ENCODE measurements at regions not wholly inside any gene's neighbourhood (a gene's known extent, or its start where the extent isn't known, plus 50 kb on each side); places are given as distances from the start of the nearest gene placed in this dataset.

- Histone ChIP-seq H3K36me3 (ENCODE audit: control insufficient read depth in 2 of 2, insufficient read depth in 2 of 2, low read length in 1 of 2) (no peaks in the 10 kb centered on the region), H3K27me3 (ENCODE audit: control insufficient read depth in 2 of 2, insufficient read depth in 1 of 2, low read length in 1 of 2) (no peaks in the 10 kb centered on the region), H3K4me1 (ENCODE audit: control insufficient read depth in 2 of 2, insufficient read depth in 2 of 2, low read length in 2 of 2) (no peaks in the 10 kb centered on the region), H3K9me3 (ENCODE audit: control insufficient read depth in 2 of 2, insufficient read depth in 1 of 2, low read length in 1 of 2) (no peaks in the 10 kb centered on the region), H3K27ac (ENCODE audit: low read depth in 1 of 2, low read length in 1 of 2) (no peak overlapping the region), H3K4me3 (ENCODE audit: low read length in 2 of 2) (no peak overlapping the region)
- DNase-seq (ENCODE audit: low read depth in 6 of 9, low spot score in 9 of 9): no peak
- 93% methylated on average over 9 of the region's 9 CpGs for WGBS
Measured at GRCh38 chr1:14499312-14500040, 99.0 kb upstream of the KAZN start.

GRCh38 chr1:14500041-14500440 lies 98.4 kb upstream of the KAZN start:
- DNase-seq (ENCODE audit: low read depth in 6 of 9, low spot score in 9 of 9): no peak
- H3K9me3 ChIP-seq (ENCODE audit: control insufficient read depth in 2 of 2, insufficient read depth in 1 of 2, low read length in 1 of 2): no peaks in the 10 kb centered on the region
- H3K27ac ChIP-seq (ENCODE audit: low read depth in 1 of 2, low read length in 1 of 2): no peak overlapping the region
- H3K4me3 ChIP-seq (ENCODE audit: low read length in 2 of 2): no peak overlapping the region
- H3K27me3 ChIP-seq (ENCODE audit: control insufficient read depth in 2 of 2, insufficient read depth in 1 of 2, low read length in 1 of 2): no peaks in the 10 kb centered on the region
- no peaks in the 10 kb centered on the region for H3K36me3 ChIP-seq (ENCODE audit: control insufficient read depth in 2 of 2, insufficient read depth in 2 of 2, low read length in 1 of 2)
- WGBS: 63% methylated on average over 4 of the region's 4 CpGs
- H3K4me1 ChIP-seq (ENCODE audit: control insufficient read depth in 2 of 2, insufficient read depth in 2 of 2, low read length in 2 of 2): no peaks in the 10 kb centered on the region

GRCh38 chr1:14500912-14501311 lies 97.6 kb upstream of the KAZN start:
- H3K4me1 ChIP-seq (ENCODE audit: control insufficient read depth in 2 of 2, insufficient read depth in 2 of 2, low read length in 2 of 2): no peaks in the 10 kb centered on the region
- 97% methylated on average over 1 of the region's 1 CpG for WGBS
- H3K4me3 ChIP-seq (ENCODE audit: low read length in 2 of 2): no peak overlapping the region
- H3K36me3 ChIP-seq (ENCODE audit: control insufficient read depth in 2 of 2, insufficient read depth in 2 of 2, low read length in 1 of 2): no peaks in the 10 kb centered on the region
- H3K27ac ChIP-seq (ENCODE audit: low read depth in 1 of 2, low read length in 1 of 2): no peak overlapping the region
- DNase-seq (ENCODE audit: low read depth in 6 of 9, low spot score in 9 of 9): no peak
- H3K27me3 ChIP-seq (ENCODE audit: control insufficient read depth in 2 of 2, insufficient read depth in 1 of 2, low read length in 1 of 2): no peaks in the 10 kb centered on the region
- H3K9me3 ChIP-seq (ENCODE audit: control insufficient read depth in 2 of 2, insufficient read depth in 1 of 2, low read length in 1 of 2): no peaks in the 10 kb centered on the region

- no peak overlapping the region for H3K4me3 ChIP-seq (ENCODE audit: low read length in 2 of 2)
- H3K27me3 ChIP-seq (ENCODE audit: control insufficient read depth in 2 of 2, insufficient read depth in 1 of 2, low read length in 1 of 2): no peaks in the 10 kb centered on the region
- no peaks in the 10 kb centered on the region for H3K36me3 ChIP-seq (ENCODE audit: control insufficient read depth in 2 of 2, insufficient read depth in 2 of 2, low read length in 1 of 2)
- no peaks in the 10 kb centered on the region for H3K4me1 ChIP-seq (ENCODE audit: control insufficient read depth in 2 of 2, insufficient read depth in 2 of 2, low read length in 2 of 2)
- H3K27ac ChIP-seq (ENCODE audit: low read depth in 1 of 2, low read length in 1 of 2): no peak overlapping the region
- DNase-seq (ENCODE audit: low read depth in 6 of 9, low spot score in 9 of 9): no peak
- H3K9me3 ChIP-seq (ENCODE audit: control insufficient read depth in 2 of 2, insufficient read depth in 1 of 2, low read length in 1 of 2): no peaks in the 10 kb centered on the region
- WGBS: 75% methylated on average over 5 of the region's 5 CpGs
Measured at GRCh38 chr1:14504517-14504916, 94.0 kb upstream of the KAZN start.

- Histone ChIP-seq H3K27ac (ENCODE audit: low read depth in 1 of 2, low read length in 1 of 2) (no peak overlapping the region), H3K36me3 (ENCODE audit: control insufficient read depth in 2 of 2, insufficient read depth in 2 of 2, low read length in 1 of 2) (no peaks in the 10 kb centered on the region), H3K4me3 (ENCODE audit: low read length in 2 of 2) (no peak overlapping the region), H3K27me3 (ENCODE audit: control insufficient read depth in 2 of 2, insufficient read depth in 1 of 2, low read length in 1 of 2) (no peaks in the 10 kb centered on the region), H3K9me3 (ENCODE audit: control insufficient read depth in 2 of 2, insufficient read depth in 1 of 2, low read length in 1 of 2) (no peaks in the 10 kb centered on the region), H3K4me1 (ENCODE audit: control insufficient read depth in 2 of 2, insufficient read depth in 2 of 2, low read length in 2 of 2) (no peaks in the 10 kb centered on the region)
- DNase-seq (ENCODE audit: low read depth in 6 of 9, low spot score in 9 of 9): no peak
- WGBS: 90% methylated on average over 11 of the region's 11 CpGs
Measured at GRCh38 chr1:14506471-14507255, 91.8 kb upstream of the KAZN start.

GRCh38 chr1:14507262-14507661 lies 91.2 kb upstream of the KAZN start:
- WGBS: 76% methylated on average over 5 of the region's 5 CpGs

GRCh38 chr1:14508613-14509012 lies 89.9 kb upstream of the KAZN start:
- H3K27me3 ChIP-seq (ENCODE audit: control insufficient read depth in 2 of 2, insufficient read depth in 1 of 2, low read length in 1 of 2): no peaks in the 10 kb centered on the region
- no peaks in the 10 kb centered on the region for H3K36me3 ChIP-seq (ENCODE audit: control insufficient read depth in 2 of 2, insufficient read depth in 2 of 2, low read length in 1 of 2)
- no peak overlapping the region for H3K4me3 ChIP-seq (ENCODE audit: low read length in 2 of 2)
- no peaks in the 10 kb centered on the region for H3K9me3 ChIP-seq (ENCODE audit: control insufficient read depth in 2 of 2, insufficient read depth in 1 of 2, low read length in 1 of 2)
- no peaks in the 10 kb centered on the region for H3K4me1 ChIP-seq (ENCODE audit: control insufficient read depth in 2 of 2, insufficient read depth in 2 of 2, low read length in 2 of 2)
- DNase-seq (ENCODE audit: low read depth in 6 of 9, low spot score in 9 of 9): no peak
- WGBS: 94% methylated on average over 6 of the region's 6 CpGs
- no peak overlapping the region for H3K27ac ChIP-seq (ENCODE audit: low read depth in 1 of 2, low read length in 1 of 2)

More at GRCh38 chr1:14507262-14507661, 91.2 kb upstream of the KAZN start:
- Histone ChIP-seq H3K27me3 (ENCODE audit: control insufficient read depth in 2 of 2, insufficient read depth in 1 of 2, low read length in 1 of 2) (no peaks in the 10 kb centered on the region), H3K4me3 (ENCODE audit: low read length in 2 of 2) (no peak overlapping the region), H3K9me3 (ENCODE audit: control insufficient read depth in 2 of 2, insufficient read depth in 1 of 2, low read length in 1 of 2) (no peaks in the 10 kb centered on the region), H3K4me1 (ENCODE audit: control insufficient read depth in 2 of 2, insufficient read depth in 2 of 2, low read length in 2 of 2) (no peaks in the 10 kb centered on the region), H3K36me3 (ENCODE audit: control insufficient read depth in 2 of 2, insufficient read depth in 2 of 2, low read length in 1 of 2) (no peaks in the 10 kb centered on the region), H3K27ac (ENCODE audit: low read depth in 1 of 2, low read length in 1 of 2) (no peak overlapping the region)
- no peak for DNase-seq (ENCODE audit: low read depth in 6 of 9, low spot score in 9 of 9)

GRCh38 chr1:14511166-14511680 lies 87.3 kb upstream of the KAZN start:
- DNase-seq (ENCODE audit: low read depth in 6 of 9, low spot score in 9 of 9): no peak
- Histone ChIP-seq H3K4me3 (ENCODE audit: low read length in 2 of 2) (no peak overlapping the region), H3K27me3 (ENCODE audit: control insufficient read depth in 2 of 2, insufficient read depth in 1 of 2, low read length in 1 of 2) (no peaks in the 10 kb centered on the region), H3K4me1 (ENCODE audit: control insufficient read depth in 2 of 2, insufficient read depth in 2 of 2, low read length in 2 of 2) (no peaks in the 10 kb centered on the region), H3K27ac (ENCODE audit: low read depth in 1 of 2, low read length in 1 of 2) (no peak overlapping the region), H3K9me3 (ENCODE audit: control insufficient read depth in 2 of 2, insufficient read depth in 1 of 2, low read length in 1 of 2) (no peaks in the 10 kb centered on the region), H3K36me3 (ENCODE audit: control insufficient read depth in 2 of 2, insufficient read depth in 2 of 2, low read length in 1 of 2) (no peaks in the 10 kb centered on the region)
- WGBS: 96% methylated on average over 2 of the region's 2 CpGs

GRCh38 chr1:14511796-14512585 lies 86.5 kb upstream of the KAZN start:
- H3K27ac ChIP-seq (ENCODE audit: low read depth in 1 of 2, low read length in 1 of 2): no peak overlapping the region
- H3K27me3 ChIP-seq (ENCODE audit: control insufficient read depth in 2 of 2, insufficient read depth in 1 of 2, low read length in 1 of 2): no peaks in the 10 kb centered on the region
- H3K9me3 ChIP-seq (ENCODE audit: control insufficient read depth in 2 of 2, insufficient read depth in 1 of 2, low read length in 1 of 2): no peaks in the 10 kb centered on the region
- WGBS: 83% methylated on average over 14 of the region's 14 CpGs
- H3K4me3 ChIP-seq (ENCODE audit: low read length in 2 of 2): no peak overlapping the region
- no peaks in the 10 kb centered on the region for H3K4me1 ChIP-seq (ENCODE audit: control insufficient read depth in 2 of 2, insufficient read depth in 2 of 2, low read length in 2 of 2)
- H3K36me3 ChIP-seq (ENCODE audit: control insufficient read depth in 2 of 2, insufficient read depth in 2 of 2, low read length in 1 of 2): no peaks in the 10 kb centered on the region
- DNase-seq (ENCODE audit: low read depth in 6 of 9, low spot score in 9 of 9): no peak
